Retinal pigment epithelial cell (primary cell): ENCODE measurements at regions not wholly inside any gene's neighbourhood (a gene's known extent, or its start where the extent isn't known, plus 50 kb on each side); places are given as distances from the start of the nearest gene placed in this dataset.

ENCODE experiments used
- DNase-seq: peaks from one replicate; pipeline ENCODE4 v3.0.0-alpha.2; 2010; ENCODE audit warnings: low read depth
- H3K4me3 ChIP-seq: 2 replicates; pipeline ENCODE4 v1.5.1; 2011; ENCODE audit warnings: mild to moderate bottlenecking, low read length, control low read depth, moderate library complexity
- TF ChIP-seq, protein P1 (sequence below): conservative IDR thresholded peaks from 2 replicates; pipeline ENCODE4 v1.5.1; 2011; ENCODE audit warnings: low read depth, low read length, control low read depth, inconsistent platforms

- TF ChIP-seq, protein P1, sequence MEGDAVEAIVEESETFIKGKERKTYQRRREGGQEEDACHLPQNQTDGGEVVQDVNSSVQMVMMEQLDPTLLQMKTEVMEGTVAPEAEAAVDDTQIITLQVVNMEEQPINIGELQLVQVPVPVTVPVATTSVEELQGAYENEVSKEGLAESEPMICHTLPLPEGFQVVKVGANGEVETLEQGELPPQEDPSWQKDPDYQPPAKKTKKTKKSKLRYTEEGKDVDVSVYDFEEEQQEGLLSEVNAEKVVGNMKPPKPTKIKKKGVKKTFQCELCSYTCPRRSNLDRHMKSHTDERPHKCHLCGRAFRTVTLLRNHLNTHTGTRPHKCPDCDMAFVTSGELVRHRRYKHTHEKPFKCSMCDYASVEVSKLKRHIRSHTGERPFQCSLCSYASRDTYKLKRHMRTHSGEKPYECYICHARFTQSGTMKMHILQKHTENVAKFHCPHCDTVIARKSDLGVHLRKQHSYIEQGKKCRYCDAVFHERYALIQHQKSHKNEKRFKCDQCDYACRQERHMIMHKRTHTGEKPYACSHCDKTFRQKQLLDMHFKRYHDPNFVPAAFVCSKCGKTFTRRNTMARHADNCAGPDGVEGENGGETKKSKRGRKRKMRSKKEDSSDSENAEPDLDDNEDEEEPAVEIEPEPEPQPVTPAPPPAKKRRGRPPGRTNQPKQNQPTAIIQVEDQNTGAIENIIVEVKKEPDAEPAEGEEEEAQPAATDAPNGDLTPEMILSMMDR = no peak
- H3K4me3 ChIP-seq = no peak overlapping the region
- no peak for DNase-seq
Measured at GRCh38 chr9:515665-516064, 301.0 kb downstream of the DOCK8 start.

GRCh38 chr9:517993-518392 lies 303.3 kb downstream of the DOCK8 start:
- TF ChIP-seq, protein P1 = no peak
- H3K4me3 ChIP-seq = no peak overlapping the region
- no peak for DNase-seq

DNA sequence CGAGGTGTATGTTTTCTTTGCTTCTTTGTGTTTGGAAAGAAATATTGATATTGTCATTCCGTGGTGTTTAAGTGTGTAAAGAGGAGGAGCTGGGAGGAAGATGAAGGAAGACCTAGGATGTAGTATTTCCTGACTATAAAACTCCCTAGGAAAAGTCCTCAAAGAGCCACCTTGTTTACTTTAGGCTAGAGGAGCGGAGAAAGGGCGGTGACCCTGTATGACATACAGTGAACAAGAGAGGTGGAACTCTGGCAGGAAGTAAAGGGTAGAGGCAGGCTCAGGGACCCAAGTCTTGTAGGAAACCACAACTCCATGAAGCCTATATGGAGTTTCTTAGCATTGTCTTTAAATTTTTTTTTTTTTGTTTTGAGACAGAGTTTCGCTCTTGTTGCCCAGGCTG lies 303.9 kb downstream of the DOCK8 start:
- H3K4me3 ChIP-seq = no peak overlapping the region
- TF ChIP-seq, protein P1 = no peak
- no peak for DNase-seq

GRCh38 chr9:519579-519978 lies 304.9 kb downstream of the DOCK8 start:
- H3K4me3 ChIP-seq = no peak overlapping the region
- TF ChIP-seq, protein P1 = no peak
- peak; percentile 38 for DNase-seq

- H3K4me3 ChIP-seq = no peak overlapping the region
- peak; percentile 37 for DNase-seq
- TF ChIP-seq, protein P1 = no peak
Measured at GRCh38 chr9:520302-520701, 305.6 kb downstream of the DOCK8 start.

DNA sequence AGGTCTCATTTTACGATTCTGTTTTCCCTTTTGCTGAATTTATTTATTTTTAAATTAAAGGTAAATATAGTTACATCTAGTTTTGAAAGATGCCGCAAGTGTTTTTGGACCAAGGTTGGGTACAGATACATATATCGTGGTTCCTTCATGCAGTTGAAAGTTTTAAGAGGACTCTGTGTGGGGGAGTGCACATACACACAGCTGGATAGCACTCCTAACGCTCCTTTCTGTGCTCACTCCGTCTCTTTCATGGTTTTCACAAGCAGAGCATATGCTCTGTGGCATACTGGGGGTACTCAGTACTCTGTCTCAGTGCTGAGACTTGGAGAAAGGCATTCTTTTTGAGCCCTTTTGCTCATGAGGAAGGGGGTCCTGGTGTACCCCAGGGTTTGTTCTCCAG lies 307.5 kb downstream of the DOCK8 start:
- TF ChIP-seq, protein P1 = no peak
- no peak overlapping the region for H3K4me3 ChIP-seq
- DNase-seq = no peak

- DNase-seq = peak; percentile 61
- TF ChIP-seq, protein P1 = no peak
- no peak overlapping the region for H3K4me3 ChIP-seq
Measured at GRCh38 chr9:522658-523057, 308.0 kb downstream of the DOCK8 start.
